ENCODE measurements at regions not wholly inside any gene's neighbourhood (a gene's known extent, or its start where the extent isn't known, plus 50 kb on each side); places are given as distances from the start of the nearest gene placed in this dataset.

DNA sequence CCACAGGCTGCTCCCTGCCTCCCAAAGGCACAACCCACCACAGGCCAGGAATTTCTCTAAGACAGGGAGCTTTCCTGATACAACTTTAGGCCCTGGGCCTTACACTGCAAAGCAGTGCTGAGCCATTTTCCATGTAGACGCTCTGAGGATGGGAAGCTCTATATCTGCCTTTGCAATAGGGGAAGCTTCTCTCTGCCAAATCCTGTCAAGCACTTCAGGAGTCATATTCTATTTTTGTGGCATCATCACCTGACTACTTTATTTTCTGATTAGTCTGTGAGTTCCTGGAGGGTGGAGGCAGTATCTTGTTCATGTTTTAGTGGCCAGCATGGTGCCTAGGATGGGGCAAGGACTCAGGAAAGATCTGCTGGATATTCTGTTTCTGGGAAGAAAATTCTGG is 382.0 kb downstream of the ZNF536 start:
- Histone ChIP-seq H4K91ac (replicated peaks; ENCODE audit: insufficient read length, low read length) (no peak overlapping the region), H2BK120ac (replicated peaks; ENCODE audit: low read depth, low read length) (no peak overlapping the region), H3K4me2 (ENCODE audit: insufficient read depth in 1 of 2, low read depth in 2 of 2, low read length in 2 of 2) (no peak overlapping the region), H3K79me2 (ENCODE audit: control insufficient read depth in 1 of 2, insufficient read depth in 2 of 2, low read length in 2 of 2) (no peaks in the 10 kb centered on the region), H3K56ac (replicated peaks; ENCODE audit: insufficient read length, low read depth, low read length) (no peak overlapping the region), H2AFZ (ENCODE audit: low read length) (no peak overlapping the region), H4K20me1 (replicated peaks in 1 of 2; ENCODE audit: control insufficient read depth in 1 of 2, insufficient read depth in 2 of 2, low read length in 2 of 2) (no peaks in the 10 kb centered on the region), H3K14ac (ENCODE audit: insufficient read length) (no peak overlapping the region), H3K23ac (ENCODE audit: insufficient read length) (no peak overlapping the region), H3K27ac (ENCODE audit: low read depth, low read length) (no peak overlapping the region), H3K36me3 (ENCODE audit: control insufficient read depth in 2 of 4, insufficient read depth in 4 of 4, low read length in 3 of 4) (no peaks in the 10 kb centered on the region), H4K5ac (ENCODE audit: insufficient read length, low read depth, low read length) (no peak overlapping the region), H3K4me1 (replicated peaks in 1 of 4; ENCODE audit: control insufficient read depth in 3 of 4, insufficient read depth in 4 of 4, low read length in 3 of 4) (no peaks in the 10 kb centered on the region), H3K9me3 (ENCODE audit: insufficient read depth in 2 of 2, low read depth in 1 of 2, low read length in 1 of 2) (peaks cover 0 to 4% of the 10 kb centered on the region in 2 experiments; a peak in 1 of 4 replicates), H2BK15ac (ENCODE audit: low read length) (no peak overlapping the region), H3K18ac (ENCODE audit: extremely low read depth, low read length) (no peak overlapping the region), H3K4me3 (ENCODE audit: extremely low read depth in 1 of 4, insufficient read depth in 2 of 4, low read depth in 3 of 4, low read length in 4 of 4) (no peak overlapping the region), H2AK5ac (ENCODE audit: low read depth, low read length) (no peak overlapping the region), H3K27me3 (replicated peaks in 1 of 4; ENCODE audit: control insufficient read depth in 3 of 4, extremely low read depth in 1 of 4, insufficient read depth in 3 of 4, low read length in 3 of 4) (no peaks in the 10 kb centered on the region), H2BK12ac (ENCODE audit: low read depth, low read length) (no peak overlapping the region), H2BK20ac (ENCODE audit: low read length) (no peak overlapping the region), H3K4ac (replicated peaks; ENCODE audit: insufficient read length, low read depth, low read length) (no peak overlapping the region), H3K9ac (replicated peaks in 1 of 4; ENCODE audit: extremely low read depth in 1 of 4, low read depth in 3 of 4, low read length in 3 of 4) (no peak overlapping the region), H4K8ac (ENCODE audit: extremely low read depth, insufficient read depth, low read length) (no peak overlapping the region), H2BK5ac (ENCODE audit: low read depth, low read length) (no peak overlapping the region), H3K79me1 (ENCODE audit: low read depth, low read length) (no peaks in the 10 kb centered on the region), H3K23me2 (ENCODE audit: low read depth, low read length) (no peaks in the 10 kb centered on the region)
- FAIRE-seq = no peak
- TF ChIP-seq TCF12 (IDR thresholded peaks at IDR 0.05; ENCODE audit: low read depth, low read length) (no peak), TAF1 (IDR thresholded peaks at IDR 0.05; ENCODE audit: low read depth, low read length) (no peak), TAF7 (optimal IDR thresholded peaks at IDR 0.05; ENCODE audit: borderline replicate concordance, low read depth, low read length) (no peak), SAP30 (IDR thresholded peaks at IDR 0.05; ENCODE audit: insufficient read depth, insufficient replicate concordance, low read length) (no peak), FOSL1 (IDR thresholded peaks at IDR 0.05; ENCODE audit: insufficient read depth, low read depth, low read length) (no peak), KDM5A (IDR thresholded peaks at IDR 0.05; ENCODE audit: low read length) (no peak), RXRA (IDR thresholded peaks at IDR 0.05; ENCODE audit: insufficient read depth, low read depth, low read length) (no peak), SP4 (IDR thresholded peaks at IDR 0.05; ENCODE audit: low read length) (no peak), CEBPB (IDR thresholded peaks at IDR 0.05; ENCODE audit: low read depth, low read length) (no peak)
- TF ChIP-seq, protein P1, sequence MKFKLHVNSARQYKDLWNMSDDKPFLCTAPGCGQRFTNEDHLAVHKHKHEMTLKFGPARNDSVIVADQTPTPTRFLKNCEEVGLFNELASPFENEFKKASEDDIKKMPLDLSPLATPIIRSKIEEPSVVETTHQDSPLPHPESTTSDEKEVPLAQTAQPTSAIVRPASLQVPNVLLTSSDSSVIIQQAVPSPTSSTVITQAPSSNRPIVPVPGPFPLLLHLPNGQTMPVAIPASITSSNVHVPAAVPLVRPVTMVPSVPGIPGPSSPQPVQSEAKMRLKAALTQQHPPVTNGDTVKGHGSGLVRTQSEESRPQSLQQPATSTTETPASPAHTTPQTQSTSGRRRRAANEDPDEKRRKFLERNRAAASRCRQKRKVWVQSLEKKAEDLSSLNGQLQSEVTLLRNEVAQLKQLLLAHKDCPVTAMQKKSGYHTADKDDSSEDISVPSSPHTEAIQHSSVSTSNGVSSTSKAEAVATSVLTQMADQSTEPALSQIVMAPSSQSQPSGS (IDR thresholded peaks at IDR 0.05; ENCODE audit: low read length) = no peak
- DNase-seq (ENCODE audit: low read depth in 1 of 2, low spot score in 2 of 2) = no peak
- ChIA-PET POLR2A (ENCODE audit: partially characterized antibody) (no interaction called here), CTCF (ENCODE audit: partially characterized antibody) (interaction anchor here (0.6 kb wide), 1 partner anchor 839 kb away, joined by 3 read pairs; no protein-coding TSS in a partner anchor)
- 93% methylated on average over 1 of the region's 1 CpG; no CpG with 5 or more reads in 1 of the 2 experiments for WGBS, 2 experiments (ENCODE audit: extremely low coverage in 1 of 2, insufficient coverage in 1 of 2, insufficient read length in 1 of 2, insufficient replicate concordance in 2 of 2, low coverage in 1 of 2, low lambda C conversion rate in 2 of 2, missing lambda C conversion rate in 1 of 2)
